Liver (tissue), 8 donors: ENCODE measurements at regions not wholly inside any gene's neighbourhood (a gene's known extent, or its start where the extent isn't known, plus 50 kb on each side); places are given as distances from the start of the nearest gene placed in this dataset.

Experiments
- DNase-seq: peaks from one replicate; pipeline ENCODE4 v3.0.0-alpha.2; 2017; ENCODE audit warnings: low spot score
- H3K27ac ChIP-seq, 2 donors: one replicate each; pipeline ENCODE4 v1.7.0; 2013; ENCODE audit warnings: inconsistent platforms in 2 of 2, low read length in 2 of 2, control low read depth in 1 of 2, low read depth in 1 of 2, mild to moderate bottlenecking in 1 of 2
- H3K27me3 ChIP-seq, 4 donors: one replicate each; pipeline versions ENCODE4 v1.6.1 to v1.7.0; 2013; ENCODE audit warnings: low read length in 3 of 4, inconsistent platforms in 1 of 4, mild to moderate bottlenecking in 1 of 4, moderate library complexity in 1 of 4; ENCODE audit not compliant: control insufficient read depth in 4 of 4, insufficient read depth in 4 of 4
- H3K36me3 ChIP-seq, 4 donors: one replicate each; pipeline versions ENCODE4 v1.6.1 to v1.7.0; 2013; ENCODE audit warnings: low read length in 3 of 4, mild to moderate bottlenecking in 3 of 4, low read depth in 1 of 4, moderate library complexity in 1 of 4; ENCODE audit not compliant: control insufficient read depth in 4 of 4, insufficient read depth in 3 of 4
- H3K4me1 ChIP-seq, 4 donors: one replicate each; pipeline versions ENCODE4 v1.6.1 to v1.7.0; 2013; ENCODE audit warnings: low read length in 3 of 4, mild to moderate bottlenecking in 3 of 4, moderate library complexity in 1 of 4; ENCODE audit not compliant: control insufficient read depth in 4 of 4, insufficient read depth in 4 of 4
- H3K4me3 ChIP-seq, 3 donors: one replicate each; pipeline versions ENCODE4 v1.6.1 to v1.7.0; 2013; ENCODE audit warnings: low read length in 3 of 3, control low read depth in 1 of 3, low read depth in 1 of 3, mild to moderate bottlenecking in 1 of 3
- H3K9ac ChIP-seq, 2 donors: one replicate each; pipeline ENCODE4 v1.7.0; 2013; ENCODE audit warnings: low read length in 2 of 2, mild to moderate bottlenecking in 2 of 2, moderate library complexity in 2 of 2, control low read depth in 1 of 2, low read depth in 1 of 2
- H3K9me3 ChIP-seq, 4 donors: one replicate each; pipeline versions ENCODE4 v1.6.1 to v1.7.0; 2013; ENCODE audit warnings: low read length in 3 of 4; ENCODE audit not compliant: control insufficient read depth in 4 of 4
- EGR1 ChIP-seq, 2 donors: IDR thresholded peaks; 2 replicates each; pipeline ENCODE4 v1.6.1; 2016 to 2018; ENCODE audit warnings: antibody characterized with exemption in 2 of 2, low read depth in 2 of 2
- FOXA1 ChIP-seq: IDR thresholded peaks from 2 replicates; pipeline ENCODE4 v1.6.1; 2016; ENCODE audit warnings: antibody characterized with exemption
- FOXA2 ChIP-seq: IDR thresholded peaks from 2 replicates; pipeline ENCODE4 v1.6.1; 2016; ENCODE audit warnings: antibody characterized with exemption
- HNF4A ChIP-seq, 2 donors: conservative IDR thresholded peaks; 2 replicates each; pipeline ENCODE4 v1.6.1; 2016; ENCODE audit warnings: antibody characterized with exemption in 2 of 2, mild to moderate bottlenecking in 2 of 2
- JUND ChIP-seq, 2 donors: IDR thresholded peaks; 2 replicates each; pipeline ENCODE4 v1.6.1; 2016; ENCODE audit warnings: antibody characterized with exemption in 2 of 2
- NR2F2 ChIP-seq: IDR thresholded peaks from 2 replicates; pipeline ENCODE4 v1.6.1; 2016; ENCODE audit warnings: antibody characterized with exemption
- RXRA ChIP-seq, 2 donors: IDR thresholded peaks; 2 replicates each; pipeline ENCODE4 v1.6.1; 2017 to 2018; ENCODE audit warnings: antibody characterized with exemption in 2 of 2, mild to moderate bottlenecking in 1 of 2
- SP1 ChIP-seq: IDR thresholded peaks from 2 replicates; pipeline ENCODE4 v1.6.1; 2018; ENCODE audit warnings: antibody characterized with exemption, mild to moderate bottlenecking
- TAF1 ChIP-seq: conservative IDR thresholded peaks from 2 replicates; pipeline ENCODE4 v1.6.1; 2016; ENCODE audit warnings: antibody characterized with exemption, mild to moderate bottlenecking
- WGBS: extraction: QIAGEN DNeasy Blood & Tissue Kit; methylation state at CpG from one replicate; pipeline ENCODE4 v1.1.7; 2013; 5-methylcytosine and 5-hydroxymethylcytosine counted together
- TF ChIP-seq, protein P1 (sequence below): fragments of 150-350 bp; IDR thresholded peaks from 2 replicates; pipeline ENCODE4 v1.5.1; 2017; ENCODE audit warnings: improper control_type of control experiment, low read depth, low read length; ENCODE audit not compliant: missing input control
- TF ChIP-seq, protein P2 (sequence below): IDR thresholded peaks from 2 replicates; pipeline ENCODE4 v1.6.1; 2016; ENCODE audit warnings: antibody characterized with exemption, mild to moderate bottlenecking
- TF ChIP-seq, protein P3 (sequence below): IDR thresholded peaks from 2 replicates; pipeline ENCODE4 v1.6.1; 2016; ENCODE audit warnings: antibody characterized with exemption
- TF ChIP-seq, protein P4 (sequence below): IDR thresholded peaks from 2 replicates; pipeline ENCODE4 v1.6.1; 2016; ENCODE audit warnings: antibody characterized with exemption
- TF ChIP-seq, protein P5 (sequence below): IDR thresholded peaks from 2 replicates; pipeline ENCODE4 v1.6.1; 2016; ENCODE audit warnings: antibody characterized with exemption
- donor health status: healthy.
- donor health status: healthy.
- donor health status: healthy.
- donor health status: healthy.
- donor health status: healthy.

DNA sequence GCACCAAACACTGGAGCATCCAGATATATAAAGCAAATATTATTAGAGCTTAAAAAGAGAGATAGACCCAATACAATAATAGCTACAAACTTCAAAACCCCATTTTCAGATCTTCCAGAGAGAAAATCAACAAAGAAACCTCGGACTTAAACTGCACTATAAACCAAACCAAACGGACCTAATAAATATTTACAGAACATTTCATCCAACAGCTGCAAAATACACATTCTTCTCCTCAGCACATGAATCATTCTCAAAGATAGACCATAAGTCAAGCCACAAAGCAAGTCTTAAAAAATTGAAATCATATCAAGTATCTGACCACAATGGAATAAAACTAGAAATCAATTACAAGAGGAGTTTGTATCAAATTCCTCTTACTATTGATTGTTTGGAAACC, 140.2 kb upstream of the OTOS start:
- Histone ChIP-seq H3K27me3 (no peaks in the 10 kb centered on the region), H3K4me3 (no peak overlapping the region), H3K9me3 (no peaks in the 10 kb centered on the region), H3K4me1 (no peaks in the 10 kb centered on the region), H3K9ac (no peak overlapping the region), H3K27ac (no peak overlapping the region), H3K36me3 (no peaks in the 10 kb centered on the region)
- WGBS = 19% methylated on average over 2 of the region's 2 CpGs
- no peak for DNase-seq
- TF ChIP-seq EGR1 (IDR thresholded peaks at IDR 0.05; ENCODE audit: low read depth in 2 of 2) = no peak

DNA sequence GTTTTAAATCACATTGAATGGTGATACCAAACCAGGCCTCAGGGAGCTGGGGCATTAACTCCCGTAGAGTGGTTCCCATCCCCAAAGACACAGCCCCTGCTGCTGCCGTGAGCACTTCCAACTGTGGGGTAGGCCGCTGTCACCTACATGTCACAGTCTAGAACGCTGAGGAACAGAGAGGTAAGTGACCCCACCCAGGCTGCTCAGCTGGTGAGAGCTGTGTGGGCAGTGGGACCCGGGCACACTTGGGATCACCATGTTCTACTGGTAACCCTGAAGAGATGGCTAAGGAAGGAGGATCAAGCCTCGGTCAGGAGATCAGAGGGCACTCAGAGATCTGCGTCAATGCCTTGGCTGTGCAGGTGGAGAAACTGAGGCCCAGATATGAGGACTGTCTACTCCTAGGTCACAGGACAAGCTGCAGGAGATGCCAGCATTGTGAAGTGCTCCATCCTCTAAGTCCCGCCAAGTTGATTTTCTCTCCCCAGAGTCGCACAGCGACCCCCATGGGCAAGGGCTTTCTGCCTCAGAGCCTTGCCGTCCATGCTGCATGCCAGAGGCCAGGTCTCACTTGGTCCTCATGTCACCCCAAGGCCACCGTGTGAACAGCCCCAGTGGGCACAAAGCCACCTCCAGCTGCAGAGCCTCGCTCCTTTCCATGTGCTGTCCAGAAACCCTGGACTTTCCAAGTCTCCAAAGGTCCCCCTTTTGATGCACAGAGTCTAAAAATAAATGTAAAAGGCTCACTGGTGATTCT, 144.2 kb upstream of the OTOS start:
- WGBS = 90% methylated on average over 13 of the region's 13 CpGs

More for the DNA sequence above, 144.2 kb upstream of the OTOS start:
- no peak for DNase-seq
- H3K9me3 ChIP-seq = no peaks in the 10 kb centered on the region
- no peaks in the 10 kb centered on the region for H3K27me3 ChIP-seq
- H3K36me3 ChIP-seq = no peaks in the 10 kb centered on the region
- H3K9ac ChIP-seq = no peak overlapping the region
- H3K4me3 ChIP-seq = no peak overlapping the region
- H3K4me1 ChIP-seq = no peaks in the 10 kb centered on the region
- no peak overlapping the region for H3K27ac ChIP-seq
- TF ChIP-seq EGR1 (IDR thresholded peaks at IDR 0.05; ENCODE audit: low read depth in 2 of 2) = no peak
- TF ChIP-seq, protein P1, sequence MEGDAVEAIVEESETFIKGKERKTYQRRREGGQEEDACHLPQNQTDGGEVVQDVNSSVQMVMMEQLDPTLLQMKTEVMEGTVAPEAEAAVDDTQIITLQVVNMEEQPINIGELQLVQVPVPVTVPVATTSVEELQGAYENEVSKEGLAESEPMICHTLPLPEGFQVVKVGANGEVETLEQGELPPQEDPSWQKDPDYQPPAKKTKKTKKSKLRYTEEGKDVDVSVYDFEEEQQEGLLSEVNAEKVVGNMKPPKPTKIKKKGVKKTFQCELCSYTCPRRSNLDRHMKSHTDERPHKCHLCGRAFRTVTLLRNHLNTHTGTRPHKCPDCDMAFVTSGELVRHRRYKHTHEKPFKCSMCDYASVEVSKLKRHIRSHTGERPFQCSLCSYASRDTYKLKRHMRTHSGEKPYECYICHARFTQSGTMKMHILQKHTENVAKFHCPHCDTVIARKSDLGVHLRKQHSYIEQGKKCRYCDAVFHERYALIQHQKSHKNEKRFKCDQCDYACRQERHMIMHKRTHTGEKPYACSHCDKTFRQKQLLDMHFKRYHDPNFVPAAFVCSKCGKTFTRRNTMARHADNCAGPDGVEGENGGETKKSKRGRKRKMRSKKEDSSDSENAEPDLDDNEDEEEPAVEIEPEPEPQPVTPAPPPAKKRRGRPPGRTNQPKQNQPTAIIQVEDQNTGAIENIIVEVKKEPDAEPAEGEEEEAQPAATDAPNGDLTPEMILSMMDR = no peak
- TF ChIP-seq RXRA (IDR thresholded peaks at IDR 0.05) = no peak
- TF ChIP-seq FOXA1 = no peak
- no peak for TF ChIP-seq TAF1
- TF ChIP-seq, protein P2, sequence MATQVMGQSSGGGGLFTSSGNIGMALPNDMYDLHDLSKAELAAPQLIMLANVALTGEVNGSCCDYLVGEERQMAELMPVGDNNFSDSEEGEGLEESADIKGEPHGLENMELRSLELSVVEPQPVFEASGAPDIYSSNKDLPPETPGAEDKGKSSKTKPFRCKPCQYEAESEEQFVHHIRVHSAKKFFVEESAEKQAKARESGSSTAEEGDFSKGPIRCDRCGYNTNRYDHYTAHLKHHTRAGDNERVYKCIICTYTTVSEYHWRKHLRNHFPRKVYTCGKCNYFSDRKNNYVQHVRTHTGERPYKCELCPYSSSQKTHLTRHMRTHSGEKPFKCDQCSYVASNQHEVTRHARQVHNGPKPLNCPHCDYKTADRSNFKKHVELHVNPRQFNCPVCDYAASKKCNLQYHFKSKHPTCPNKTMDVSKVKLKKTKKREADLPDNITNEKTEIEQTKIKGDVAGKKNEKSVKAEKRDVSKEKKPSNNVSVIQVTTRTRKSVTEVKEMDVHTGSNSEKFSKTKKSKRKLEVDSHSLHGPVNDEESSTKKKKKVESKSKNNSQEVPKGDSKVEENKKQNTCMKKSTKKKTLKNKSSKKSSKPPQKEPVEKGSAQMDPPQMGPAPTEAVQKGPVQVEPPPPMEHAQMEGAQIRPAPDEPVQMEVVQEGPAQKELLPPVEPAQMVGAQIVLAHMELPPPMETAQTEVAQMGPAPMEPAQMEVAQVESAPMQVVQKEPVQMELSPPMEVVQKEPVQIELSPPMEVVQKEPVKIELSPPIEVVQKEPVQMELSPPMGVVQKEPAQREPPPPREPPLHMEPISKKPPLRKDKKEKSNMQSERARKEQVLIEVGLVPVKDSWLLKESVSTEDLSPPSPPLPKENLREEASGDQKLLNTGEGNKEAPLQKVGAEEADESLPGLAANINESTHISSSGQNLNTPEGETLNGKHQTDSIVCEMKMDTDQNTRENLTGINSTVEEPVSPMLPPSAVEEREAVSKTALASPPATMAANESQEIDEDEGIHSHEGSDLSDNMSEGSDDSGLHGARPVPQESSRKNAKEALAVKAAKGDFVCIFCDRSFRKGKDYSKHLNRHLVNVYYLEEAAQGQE = no peak
- TF ChIP-seq, protein P3, sequence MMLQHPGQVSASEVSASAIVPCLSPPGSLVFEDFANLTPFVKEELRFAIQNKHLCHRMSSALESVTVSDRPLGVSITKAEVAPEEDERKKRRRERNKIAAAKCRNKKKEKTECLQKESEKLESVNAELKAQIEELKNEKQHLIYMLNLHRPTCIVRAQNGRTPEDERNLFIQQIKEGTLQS = no peak
- TF ChIP-seq JUND (IDR thresholded peaks at IDR 0.05) = no peak
- TF ChIP-seq HNF4A (conservative IDR thresholded peaks at IDR 0.05) = no peak
- TF ChIP-seq, protein P4, sequence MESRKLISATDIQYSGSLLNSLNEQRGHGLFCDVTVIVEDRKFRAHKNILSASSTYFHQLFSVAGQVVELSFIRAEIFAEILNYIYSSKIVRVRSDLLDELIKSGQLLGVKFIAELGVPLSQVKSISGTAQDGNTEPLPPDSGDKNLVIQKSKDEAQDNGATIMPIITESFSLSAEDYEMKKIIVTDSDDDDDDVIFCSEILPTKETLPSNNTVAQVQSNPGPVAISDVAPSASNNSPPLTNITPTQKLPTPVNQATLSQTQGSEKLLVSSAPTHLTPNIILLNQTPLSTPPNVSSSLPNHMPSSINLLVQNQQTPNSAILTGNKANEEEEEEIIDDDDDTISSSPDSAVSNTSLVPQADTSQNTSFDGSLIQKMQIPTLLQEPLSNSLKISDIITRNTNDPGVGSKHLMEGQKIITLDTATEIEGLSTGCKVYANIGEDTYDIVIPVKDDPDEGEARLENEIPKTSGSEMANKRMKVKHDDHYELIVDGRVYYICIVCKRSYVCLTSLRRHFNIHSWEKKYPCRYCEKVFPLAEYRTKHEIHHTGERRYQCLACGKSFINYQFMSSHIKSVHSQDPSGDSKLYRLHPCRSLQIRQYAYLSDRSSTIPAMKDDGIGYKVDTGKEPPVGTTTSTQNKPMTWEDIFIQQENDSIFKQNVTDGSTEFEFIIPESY = no peak
- no peak for TF ChIP-seq FOXA2
- no peak for TF ChIP-seq NR2F2
- TF ChIP-seq, protein P5, sequence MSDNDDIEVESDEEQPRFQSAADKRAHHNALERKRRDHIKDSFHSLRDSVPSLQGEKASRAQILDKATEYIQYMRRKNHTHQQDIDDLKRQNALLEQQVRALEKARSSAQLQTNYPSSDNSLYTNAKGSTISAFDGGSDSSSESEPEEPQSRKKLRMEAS = no peak
- TF ChIP-seq SP1 = no peak
